MM.1S (cell line): ENCODE measurements at regions not wholly inside any gene's neighbourhood (a gene's known extent, or its start where the extent isn't known, plus 50 kb on each side); places are given as distances from the start of the nearest gene placed in this dataset.

ENCODE experiments used
- EZH2 ChIP-seq: fragments of 300-600 bp; sonication (generic); optimal IDR thresholded peaks from 2 replicates; pipeline ENCODE3; 2017; ENCODE audit warnings: low read depth, mild to moderate bottlenecking, antibody characterized with exemption, low read length, mixed read lengths
- TF ChIP-seq, protein P1 (sequence below): fragments of 300-600 bp; sonication (generic); IDR thresholded peaks from 2 replicates; pipeline ENCODE4 v1.5.1; 2016; ENCODE audit warnings: antibody characterized with exemption, low read length, mixed read lengths

DNA sequence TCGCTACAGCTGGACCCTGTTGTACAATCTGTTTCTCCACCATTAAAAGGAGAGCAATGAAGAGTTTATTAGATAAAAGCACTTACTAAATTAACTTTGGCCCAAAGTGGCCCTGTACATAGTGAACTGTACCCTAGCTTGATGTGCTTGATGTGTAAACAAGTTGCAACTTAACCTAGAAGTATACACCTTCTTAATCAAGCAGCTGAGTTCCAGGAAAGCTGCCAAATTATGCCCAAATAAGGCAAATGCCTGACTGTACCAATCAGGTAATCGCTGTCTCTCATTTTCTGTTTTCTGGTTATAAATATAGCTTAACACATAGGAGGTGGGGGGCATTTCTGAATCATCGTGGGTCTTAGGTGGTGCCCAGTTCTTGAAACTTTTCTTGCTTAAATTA, 704.8 kb upstream of the CBLB start:
- TF ChIP-seq, protein P1, sequence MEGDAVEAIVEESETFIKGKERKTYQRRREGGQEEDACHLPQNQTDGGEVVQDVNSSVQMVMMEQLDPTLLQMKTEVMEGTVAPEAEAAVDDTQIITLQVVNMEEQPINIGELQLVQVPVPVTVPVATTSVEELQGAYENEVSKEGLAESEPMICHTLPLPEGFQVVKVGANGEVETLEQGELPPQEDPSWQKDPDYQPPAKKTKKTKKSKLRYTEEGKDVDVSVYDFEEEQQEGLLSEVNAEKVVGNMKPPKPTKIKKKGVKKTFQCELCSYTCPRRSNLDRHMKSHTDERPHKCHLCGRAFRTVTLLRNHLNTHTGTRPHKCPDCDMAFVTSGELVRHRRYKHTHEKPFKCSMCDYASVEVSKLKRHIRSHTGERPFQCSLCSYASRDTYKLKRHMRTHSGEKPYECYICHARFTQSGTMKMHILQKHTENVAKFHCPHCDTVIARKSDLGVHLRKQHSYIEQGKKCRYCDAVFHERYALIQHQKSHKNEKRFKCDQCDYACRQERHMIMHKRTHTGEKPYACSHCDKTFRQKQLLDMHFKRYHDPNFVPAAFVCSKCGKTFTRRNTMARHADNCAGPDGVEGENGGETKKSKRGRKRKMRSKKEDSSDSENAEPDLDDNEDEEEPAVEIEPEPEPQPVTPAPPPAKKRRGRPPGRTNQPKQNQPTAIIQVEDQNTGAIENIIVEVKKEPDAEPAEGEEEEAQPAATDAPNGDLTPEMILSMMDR = no peak
- TF ChIP-seq EZH2 = no peak
